Fibroblast of mammary gland (primary cell): ENCODE measurements at regions not wholly inside any gene's neighbourhood (a gene's known extent, or its start where the extent isn't known, plus 50 kb on each side); places are given as distances from the start of the nearest gene placed in this dataset.
"Not testable (repeated sequence)": the region's sequence is repeated elsewhere in the genome, so short reads cannot be mapped to it uniquely, and the experiment has no call there.

ENCODE experiments used
- DNase-seq: peaks from one replicate; pipeline ENCODE4 v3.0.0-alpha.2; 2010; ENCODE audit warnings: low read depth
- H3K4me3 ChIP-seq: 2 replicates; pipeline ENCODE4 v1.5.1; 2011; ENCODE audit warnings: low read depth, mild to moderate bottlenecking, low read length, moderate library complexity; ENCODE audit not compliant: control insufficient read depth
- TF ChIP-seq, protein P1 (sequence below): conservative IDR thresholded peaks from 2 replicates; pipeline ENCODE4 v1.5.1; 2011; ENCODE audit warnings: low read depth, low read length, inconsistent platforms; ENCODE audit not compliant: control insufficient read depth, insufficient read depth

DNA sequence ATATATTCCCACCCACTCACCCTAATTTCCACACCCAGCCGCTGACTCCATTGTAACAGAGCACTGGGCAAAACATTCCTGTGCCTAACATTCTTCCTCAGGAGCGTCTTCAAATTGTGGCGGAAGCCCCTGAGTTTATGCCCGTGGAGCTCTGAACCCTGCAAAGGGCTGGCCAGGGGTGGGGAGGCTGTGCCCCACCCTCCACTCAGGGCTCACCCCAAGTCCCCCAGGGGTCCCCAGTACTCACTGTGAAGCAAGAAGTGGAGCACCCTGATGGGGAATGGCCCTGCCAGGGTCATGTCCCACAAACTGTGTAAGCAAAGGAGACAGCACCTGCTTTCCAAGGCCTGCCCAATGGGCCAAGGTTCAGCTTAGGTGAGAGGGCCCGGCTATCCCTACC is 303.2 kb downstream of the PREX1 start:
- TF ChIP-seq, protein P1, sequence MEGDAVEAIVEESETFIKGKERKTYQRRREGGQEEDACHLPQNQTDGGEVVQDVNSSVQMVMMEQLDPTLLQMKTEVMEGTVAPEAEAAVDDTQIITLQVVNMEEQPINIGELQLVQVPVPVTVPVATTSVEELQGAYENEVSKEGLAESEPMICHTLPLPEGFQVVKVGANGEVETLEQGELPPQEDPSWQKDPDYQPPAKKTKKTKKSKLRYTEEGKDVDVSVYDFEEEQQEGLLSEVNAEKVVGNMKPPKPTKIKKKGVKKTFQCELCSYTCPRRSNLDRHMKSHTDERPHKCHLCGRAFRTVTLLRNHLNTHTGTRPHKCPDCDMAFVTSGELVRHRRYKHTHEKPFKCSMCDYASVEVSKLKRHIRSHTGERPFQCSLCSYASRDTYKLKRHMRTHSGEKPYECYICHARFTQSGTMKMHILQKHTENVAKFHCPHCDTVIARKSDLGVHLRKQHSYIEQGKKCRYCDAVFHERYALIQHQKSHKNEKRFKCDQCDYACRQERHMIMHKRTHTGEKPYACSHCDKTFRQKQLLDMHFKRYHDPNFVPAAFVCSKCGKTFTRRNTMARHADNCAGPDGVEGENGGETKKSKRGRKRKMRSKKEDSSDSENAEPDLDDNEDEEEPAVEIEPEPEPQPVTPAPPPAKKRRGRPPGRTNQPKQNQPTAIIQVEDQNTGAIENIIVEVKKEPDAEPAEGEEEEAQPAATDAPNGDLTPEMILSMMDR, result no peak

DNA sequence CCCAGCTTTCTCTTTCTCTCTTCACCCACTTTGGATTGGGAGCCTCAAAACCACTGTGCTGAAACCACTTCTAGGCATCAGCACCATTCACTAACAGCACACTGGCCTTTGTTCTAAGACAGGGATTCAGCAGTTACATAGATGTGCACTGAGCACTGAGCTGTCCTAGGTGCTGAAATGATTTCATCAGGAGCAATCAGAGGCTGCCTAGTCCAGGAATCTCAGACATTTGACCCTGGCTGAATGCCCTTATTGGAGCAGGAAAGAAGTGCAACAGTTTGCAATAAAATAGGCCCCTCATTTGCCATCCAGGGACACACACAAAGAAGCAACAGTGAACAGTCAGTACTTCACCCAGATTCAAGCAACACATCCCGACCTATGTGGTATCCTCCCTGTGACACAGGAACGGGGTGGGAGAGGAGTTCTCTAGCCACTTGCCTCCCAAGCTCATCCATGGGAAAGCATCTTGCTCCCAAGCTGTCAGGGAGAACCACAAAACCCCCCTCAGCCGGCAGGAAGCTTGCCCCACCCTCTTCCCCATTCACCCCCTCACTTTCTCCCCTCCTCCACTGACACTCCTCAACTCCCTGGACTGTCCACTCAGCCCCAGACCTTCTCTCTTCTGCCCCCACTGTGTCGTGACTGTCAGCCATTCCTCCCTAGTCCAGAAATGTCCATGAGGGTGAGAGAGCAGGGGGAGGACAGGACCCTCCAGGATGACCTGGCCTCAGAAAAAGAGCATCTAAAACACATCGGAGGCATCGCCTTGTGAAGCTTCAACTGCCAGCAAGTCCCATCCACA is 304.4 kb downstream of the PREX1 start:
- peak; percentile 44 for DNase-seq
- TF ChIP-seq, protein P1, result no peak
- H3K4me3 ChIP-seq, result no peak overlapping the region

More for the DNA sequence above, 303.2 kb downstream of the PREX1 start:
- no peak overlapping the region for H3K4me3 ChIP-seq
- no peak for DNase-seq

DNA sequence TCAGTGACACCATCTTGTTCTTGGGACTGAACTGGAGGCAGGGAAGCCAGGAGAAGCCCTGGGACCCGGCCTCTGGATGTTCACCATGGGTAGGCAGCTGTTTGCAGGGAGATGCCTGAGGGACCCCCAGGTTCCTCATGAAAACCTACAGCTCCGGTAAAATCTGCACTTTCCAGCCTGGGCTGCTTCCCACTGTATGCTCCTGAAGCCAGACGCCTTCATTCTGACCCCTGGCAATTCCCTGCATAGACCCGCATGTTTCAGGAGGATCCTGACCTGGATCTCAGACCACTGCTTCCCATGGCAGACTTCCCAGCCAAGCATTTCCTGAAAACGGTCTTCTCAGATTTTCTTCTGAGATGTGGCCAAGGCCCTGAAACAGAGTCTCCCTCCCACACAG is 306.7 kb downstream of the PREX1 start:
- H3K4me3 ChIP-seq, result no peak overlapping the region
- TF ChIP-seq, protein P1, result no peak
- no peak for DNase-seq

DNA sequence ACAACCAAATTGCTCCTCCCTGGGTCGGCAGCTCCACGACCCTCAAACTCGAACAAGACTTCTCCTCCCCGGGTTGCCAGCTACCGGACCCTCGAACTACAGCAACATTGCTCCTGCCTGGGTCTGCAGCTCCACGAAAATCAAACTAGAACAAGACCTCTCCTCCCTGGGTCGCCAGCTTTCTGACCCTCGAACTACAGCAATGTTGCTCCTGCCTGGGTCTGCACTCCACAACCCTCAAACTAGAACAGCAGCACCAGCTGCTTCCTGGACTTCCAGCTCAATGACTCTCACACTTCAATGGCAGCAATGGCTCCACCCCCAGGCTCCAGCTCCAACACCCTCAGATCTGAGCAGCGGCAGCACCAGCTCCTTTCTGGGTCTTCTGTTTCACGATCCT is 311.6 kb downstream of the PREX1 start:
- not testable (repeated sequence) for DNase-seq

DNA sequence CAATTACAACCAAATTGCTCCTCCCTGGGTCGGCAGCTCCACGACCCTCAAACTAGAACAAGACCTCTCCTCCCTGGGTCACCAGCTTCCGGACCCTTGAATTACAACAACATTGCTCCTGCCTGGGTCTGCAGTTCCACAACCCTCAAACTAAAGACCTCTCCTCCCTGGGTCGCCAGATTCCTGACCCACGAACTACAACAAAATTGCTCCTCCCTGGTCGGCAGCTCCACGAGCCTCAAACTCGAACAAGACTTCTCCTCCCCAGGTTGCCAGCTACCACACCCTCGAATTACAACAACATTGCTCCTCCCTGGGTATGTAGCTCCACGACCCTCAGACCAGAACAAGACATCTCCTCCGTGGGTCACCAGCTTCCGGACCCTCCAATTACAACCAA is 313.2 kb downstream of the PREX1 start:
- not testable (repeated sequence) for DNase-seq, H3K4me3 ChIP-seq

More for the DNA sequence above, 311.6 kb downstream of the PREX1 start:
- not testable (repeated sequence) for H3K4me3 ChIP-seq

DNA sequence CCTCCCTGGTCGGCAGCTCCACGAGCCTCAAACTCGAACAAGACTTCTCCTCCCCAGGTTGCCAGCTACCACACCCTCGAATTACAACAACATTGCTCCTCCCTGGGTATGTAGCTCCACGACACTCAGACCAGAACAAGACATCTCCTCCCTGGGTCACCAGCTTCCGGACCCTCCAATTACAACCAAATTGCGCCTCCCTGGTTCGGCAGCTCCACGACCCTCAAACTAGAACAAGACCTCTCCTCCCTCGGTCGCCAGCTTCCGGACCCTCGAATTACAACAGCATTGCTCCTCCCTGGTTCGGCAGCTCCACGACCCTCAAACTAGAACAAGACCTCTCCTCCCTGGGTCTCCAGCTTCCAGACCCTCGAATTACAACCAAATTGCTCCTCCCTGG is 315.3 kb downstream of the PREX1 start:
- not testable (repeated sequence) for H3K4me3 ChIP-seq, DNase-seq

DNA sequence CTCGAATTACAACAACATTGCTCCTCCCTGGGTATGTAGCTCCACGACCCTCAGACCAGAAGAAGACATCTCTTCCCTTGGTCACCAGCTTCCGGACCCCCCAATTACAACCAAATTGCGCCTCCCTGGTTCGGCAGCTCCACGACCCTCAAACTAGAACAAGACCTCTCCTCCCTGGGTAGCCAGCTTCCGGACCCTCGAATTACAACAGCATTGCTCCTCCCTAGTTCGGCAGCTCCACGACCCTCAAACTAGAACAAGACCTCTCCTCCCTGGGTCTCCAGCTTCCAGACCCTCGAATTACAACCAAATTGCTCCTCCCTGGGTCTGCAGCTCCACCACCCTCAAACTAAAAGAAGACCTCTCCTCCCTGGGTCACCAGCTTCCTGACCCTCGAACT is 322.7 kb downstream of the PREX1 start:
- not testable (repeated sequence) for DNase-seq, H3K4me3 ChIP-seq

DNA sequence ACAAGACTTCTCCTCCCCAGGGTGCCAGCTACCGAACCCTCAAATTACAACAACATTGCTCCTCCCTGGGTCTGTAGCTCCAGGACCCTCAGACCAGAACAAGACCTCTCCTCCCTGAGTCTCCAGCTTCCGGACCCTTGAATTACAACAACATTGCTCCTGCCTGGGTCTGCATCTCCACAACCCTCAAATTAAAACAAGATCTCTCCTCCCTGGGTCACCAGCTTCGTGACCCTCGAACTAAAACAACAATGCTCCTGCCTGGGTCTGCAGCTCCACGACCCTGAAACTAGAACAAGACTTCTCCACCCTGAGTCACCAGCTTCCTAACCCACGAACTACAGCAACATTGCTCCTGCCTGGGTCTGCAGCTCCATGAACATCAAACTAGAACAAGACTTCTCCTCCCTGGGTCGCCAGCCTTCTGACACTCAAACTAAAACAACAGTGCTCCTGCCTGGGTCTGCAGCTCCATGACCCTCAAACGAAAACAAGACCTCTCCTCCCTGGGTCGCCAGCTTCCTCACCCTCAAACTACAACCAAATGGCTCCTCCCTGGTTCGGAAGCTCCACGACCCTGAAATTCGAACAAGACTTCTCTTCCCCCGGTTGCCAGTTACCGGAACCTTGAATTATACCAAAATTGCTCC is 324.5 kb downstream of the PREX1 start:
- no peak for DNase-seq
- TF ChIP-seq, protein P1, result no peak
- H3K4me3 ChIP-seq, result no peak overlapping the region

DNA sequence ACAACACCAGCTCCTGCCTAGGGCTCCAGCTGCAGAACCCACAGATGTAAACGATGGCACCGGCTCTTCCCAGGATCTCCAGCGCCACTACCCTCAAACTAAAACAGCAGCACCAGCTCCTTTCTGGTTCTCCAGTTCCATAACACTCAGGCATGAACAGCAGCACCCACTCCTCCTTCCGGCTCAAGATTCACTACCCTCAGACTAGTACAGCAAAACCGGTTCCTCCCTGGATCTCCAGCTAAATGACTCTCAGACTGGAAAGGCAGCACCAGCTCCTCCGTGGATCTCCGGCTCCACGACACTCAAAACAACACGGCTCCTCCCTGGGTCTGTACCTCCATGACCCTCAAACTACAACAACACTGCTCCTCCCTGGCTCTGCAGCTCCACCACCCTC is 325.0 kb downstream of the PREX1 start:
- DNase-seq, result no peak
- TF ChIP-seq, protein P1, result no peak
- H3K4me3 ChIP-seq, result no peak overlapping the region
